GM21390 (cell line): ENCODE measurements at regions not wholly inside any gene's neighbourhood (a gene's known extent, or its start where the extent isn't known, plus 50 kb on each side); places are given as distances from the start of the nearest gene placed in this dataset.
"Not testable (repeated sequence)": the region's sequence is repeated elsewhere in the genome, so short reads cannot be mapped to it uniquely, and the experiment has no call there.

Experiments used
- ATAC-seq: cut with Tn5 transposase; IDR thresholded peaks from one replicate; pipeline ENCODE4 v1.9.1; 2021; ENCODE audit not compliant: unreplicated experiment

DNA sequence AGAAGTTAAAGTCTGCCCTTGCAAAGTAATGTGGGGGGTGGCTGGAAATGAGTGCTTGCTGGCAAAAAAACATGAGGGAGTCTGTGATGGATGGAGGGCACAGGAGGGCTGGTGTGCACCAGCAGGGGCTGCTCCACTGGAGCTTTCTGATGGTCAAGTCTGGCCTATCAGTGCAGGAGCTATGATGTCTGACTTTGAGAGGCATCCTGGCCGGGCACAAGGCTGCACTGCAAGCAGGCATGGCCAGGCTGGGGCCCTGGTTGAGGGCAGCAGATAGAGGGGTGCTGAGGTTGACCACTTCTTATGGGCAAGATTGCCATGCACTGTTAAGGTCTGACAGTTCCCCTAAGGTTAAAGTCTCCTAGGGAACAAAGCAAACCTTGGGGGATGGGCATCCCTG lies 1140.2 kb downstream of the FAM133A start:
- ATAC-seq: no peak

DNA sequence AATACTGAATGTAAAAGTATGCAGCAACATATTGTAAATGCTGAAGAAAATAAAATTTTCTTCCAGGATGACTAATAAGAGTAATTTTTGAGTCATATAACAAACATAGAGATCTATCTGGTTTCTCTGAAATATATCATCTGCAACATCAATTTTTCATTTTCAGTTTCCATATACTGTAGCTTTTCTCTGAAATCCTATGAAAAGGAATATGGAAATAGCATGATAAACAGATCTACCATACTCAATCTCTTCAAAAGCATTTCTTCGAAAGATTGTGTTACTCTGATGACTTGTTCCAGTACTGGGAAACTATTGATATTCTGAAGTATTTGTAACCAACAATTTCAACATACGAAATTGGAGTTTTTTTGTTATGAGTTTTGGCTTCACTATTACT lies 1156.7 kb downstream of the FAM133A start:
- peak; percentile 69 for ATAC-seq

DNA sequence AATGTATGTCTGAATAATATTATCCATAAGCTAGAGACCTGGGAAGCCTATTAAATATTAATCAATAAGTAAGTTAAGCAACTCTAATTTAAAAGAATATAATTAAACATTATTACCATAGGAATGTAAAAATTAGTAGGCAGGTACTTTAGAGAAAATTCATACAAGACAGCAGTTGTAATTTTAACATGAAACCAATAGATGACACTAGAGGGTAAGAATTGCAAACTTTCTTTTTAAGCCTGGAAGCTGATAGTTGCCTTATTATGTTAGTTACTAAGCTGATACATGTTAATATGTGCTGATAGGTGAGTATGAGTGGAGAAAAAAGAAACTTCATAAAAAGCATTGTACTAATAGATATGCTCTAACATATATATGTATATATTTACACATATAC lies 1157.4 kb downstream of the FAM133A start:
- no peak for ATAC-seq

DNA sequence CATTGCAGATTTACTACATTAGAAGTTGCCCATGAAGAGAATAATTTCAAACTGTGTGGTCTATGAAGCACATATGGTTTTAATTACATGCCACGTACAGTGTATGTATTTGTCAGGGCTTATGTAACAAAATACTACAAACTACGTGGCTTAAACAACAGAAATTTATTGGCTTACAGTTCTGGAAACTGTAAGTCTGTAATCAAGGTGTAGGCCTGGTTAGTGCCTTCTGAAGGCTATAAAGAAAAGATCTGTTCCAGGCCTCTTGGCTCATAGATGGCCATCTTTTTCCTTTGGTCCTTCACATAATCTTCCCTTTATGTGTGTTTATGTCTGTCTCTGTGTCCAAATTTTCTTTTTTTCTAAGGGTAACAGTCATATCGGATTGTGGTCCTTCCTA lies 1160.2 kb downstream of the FAM133A start:
- ATAC-seq: no peak

DNA sequence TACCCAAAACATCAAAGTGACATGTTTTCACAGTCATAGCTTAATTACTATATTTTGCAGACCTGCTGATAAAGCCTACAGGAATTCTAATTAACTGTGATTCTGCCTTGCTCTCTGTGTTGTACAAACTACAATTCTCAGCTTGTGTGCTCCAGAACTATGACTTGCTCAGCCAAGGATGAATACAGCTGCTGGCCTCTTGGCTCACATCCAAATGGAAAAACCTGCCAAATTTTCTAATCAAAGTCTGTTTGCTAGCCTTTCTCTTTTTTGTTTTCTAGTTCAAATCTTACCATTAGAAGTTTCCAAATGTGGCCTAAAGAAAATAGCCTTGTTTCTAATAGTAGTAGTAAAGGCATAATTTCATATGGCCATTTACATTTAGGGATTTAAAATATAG lies 1176.8 kb downstream of the FAM133A start:
- no peak for ATAC-seq

DNA sequence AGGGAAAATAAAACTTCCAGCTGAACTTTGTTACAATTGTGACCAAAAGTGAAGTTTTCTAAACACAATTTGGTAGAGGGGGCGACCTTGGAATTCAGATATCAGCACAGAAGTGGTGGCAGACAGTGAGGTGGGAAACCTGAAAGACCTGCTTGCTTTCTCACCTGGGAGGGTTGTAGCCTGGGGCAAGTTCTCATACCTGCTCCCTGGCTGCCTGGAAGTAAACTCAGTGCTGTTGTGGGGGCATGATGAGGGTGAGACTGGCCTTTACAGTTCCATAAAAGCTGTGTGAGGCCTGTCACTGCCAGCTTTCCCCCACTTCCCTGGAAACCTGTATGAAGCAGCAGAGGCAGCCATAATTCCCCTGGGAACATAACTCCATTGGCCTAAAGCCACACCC lies 1180.2 kb downstream of the FAM133A start:
- no peak for ATAC-seq

DNA sequence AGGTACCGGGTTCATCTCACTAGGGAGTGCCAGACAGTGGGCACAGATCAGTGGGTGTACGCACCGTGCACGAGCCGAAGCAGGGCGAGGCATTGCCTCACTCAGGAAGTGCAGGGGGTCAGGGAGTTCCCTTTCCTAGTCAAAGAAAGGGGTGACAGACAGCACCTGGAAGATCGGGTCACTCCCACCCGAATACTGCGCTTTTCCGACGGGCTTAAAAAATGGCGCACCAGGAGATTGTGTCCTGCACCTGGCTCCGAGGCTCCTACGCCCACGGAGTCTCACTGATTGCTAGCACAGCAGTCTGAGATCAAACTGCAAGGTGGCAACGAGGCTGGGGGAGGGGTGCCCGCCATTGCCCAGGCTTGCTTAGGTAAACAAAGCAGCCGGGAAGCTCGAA lies 1188.5 kb downstream of the FAM133A start:
- ATAC-seq: not testable (repeated sequence)

DNA sequence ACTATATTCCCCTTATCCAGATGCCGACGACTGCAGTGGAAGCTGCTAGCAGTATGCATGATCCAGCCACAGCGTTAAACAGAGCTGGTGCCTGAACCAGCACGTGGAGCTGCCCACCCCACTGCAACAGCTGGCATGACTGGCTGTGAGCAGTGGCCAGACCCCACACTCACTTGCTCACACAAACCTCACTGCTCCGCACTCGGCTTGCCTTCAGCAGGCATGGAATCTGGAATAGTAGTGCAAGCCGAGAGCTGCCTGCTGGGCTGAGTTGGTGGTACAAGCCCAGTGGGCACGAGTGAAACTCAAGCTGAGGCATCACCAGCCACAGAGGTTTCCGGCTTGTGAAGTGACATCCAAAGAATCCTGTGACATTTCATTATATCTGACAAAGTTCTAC lies 1197.6 kb downstream of the FAM133A start:
- no peak for ATAC-seq

DNA sequence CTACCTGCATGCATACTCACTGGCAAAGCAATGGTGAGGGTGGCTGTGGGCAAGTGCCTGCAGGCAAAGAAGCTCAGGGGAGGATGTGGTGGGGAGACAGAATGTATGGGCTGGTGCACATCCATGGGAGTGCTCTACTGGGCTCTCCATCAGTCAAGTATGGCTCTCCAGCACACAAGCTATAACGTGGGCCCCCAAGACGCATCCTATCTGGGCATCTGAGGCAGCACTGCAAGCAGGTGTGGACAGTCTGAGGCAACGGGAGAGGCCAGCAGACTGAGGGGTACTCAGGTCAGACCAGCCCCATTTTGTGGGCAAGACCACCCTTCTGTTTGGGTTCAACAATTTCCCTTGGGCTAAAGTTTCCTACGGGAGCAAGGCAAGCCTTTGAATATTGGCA lies 1227.8 kb downstream of the FAM133A start:
- ATAC-seq: no peak

DNA sequence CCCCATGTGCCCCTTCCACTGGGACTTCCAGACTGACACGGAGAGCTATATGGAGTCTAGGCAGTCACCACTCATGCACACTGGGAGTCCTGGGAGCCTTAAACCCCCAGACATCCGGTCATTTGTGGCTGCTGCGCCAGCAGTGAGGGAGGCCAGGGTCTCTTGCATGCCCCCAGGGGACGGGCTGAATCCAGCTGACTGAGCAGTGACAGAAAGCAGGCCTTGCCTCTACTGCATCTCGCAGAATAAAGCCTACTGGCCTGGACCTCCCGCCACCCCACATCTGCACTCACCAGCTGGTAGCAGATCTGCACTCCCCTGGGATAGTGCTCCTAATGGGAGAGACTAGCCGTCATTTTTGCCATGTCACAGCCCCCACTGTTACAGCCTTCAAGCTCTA lies 1234.2 kb downstream of the FAM133A start:
- no peak for ATAC-seq

DNA sequence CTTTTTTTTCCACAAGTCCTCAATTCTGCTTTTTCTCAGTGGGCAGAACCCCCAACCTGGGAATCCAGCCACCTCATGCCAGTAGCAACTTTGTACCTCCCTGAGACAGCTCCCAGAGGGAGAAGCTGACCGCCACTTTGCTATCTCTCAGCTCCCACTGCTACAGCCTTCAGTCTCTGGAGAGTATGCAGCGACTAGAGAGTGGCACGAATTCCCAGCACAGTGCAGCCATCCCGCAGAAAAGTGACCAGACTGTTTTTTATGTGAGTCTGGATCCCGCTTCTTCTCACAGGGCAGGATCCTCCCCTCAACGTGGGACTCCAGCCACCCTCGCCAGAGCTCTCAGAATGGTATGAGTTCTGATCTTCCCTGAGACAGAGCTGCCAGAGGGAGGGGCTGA lies 1234.6 kb downstream of the FAM133A start:
- ATAC-seq: no peak

DNA sequence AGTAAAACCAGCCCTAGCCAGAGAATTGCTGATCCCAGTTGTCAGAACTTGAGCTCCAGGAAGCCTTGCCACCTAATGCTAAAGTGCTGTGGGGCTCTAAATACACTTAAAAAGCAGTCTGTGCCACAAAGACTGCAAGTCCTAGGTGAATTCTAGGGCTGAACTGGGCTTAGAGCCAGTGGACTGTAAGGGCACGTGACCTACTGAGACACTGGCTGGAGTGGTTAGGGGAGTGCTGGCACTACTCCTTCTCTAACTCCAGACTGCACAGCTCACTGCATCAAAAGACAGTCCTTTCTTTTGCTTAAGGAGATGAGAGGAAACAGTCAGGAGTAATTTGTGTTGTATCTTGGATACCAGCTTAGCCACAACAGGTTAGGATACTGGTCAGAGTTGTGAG lies 1240.2 kb downstream of the FAM133A start:
- no peak for ATAC-seq

DNA sequence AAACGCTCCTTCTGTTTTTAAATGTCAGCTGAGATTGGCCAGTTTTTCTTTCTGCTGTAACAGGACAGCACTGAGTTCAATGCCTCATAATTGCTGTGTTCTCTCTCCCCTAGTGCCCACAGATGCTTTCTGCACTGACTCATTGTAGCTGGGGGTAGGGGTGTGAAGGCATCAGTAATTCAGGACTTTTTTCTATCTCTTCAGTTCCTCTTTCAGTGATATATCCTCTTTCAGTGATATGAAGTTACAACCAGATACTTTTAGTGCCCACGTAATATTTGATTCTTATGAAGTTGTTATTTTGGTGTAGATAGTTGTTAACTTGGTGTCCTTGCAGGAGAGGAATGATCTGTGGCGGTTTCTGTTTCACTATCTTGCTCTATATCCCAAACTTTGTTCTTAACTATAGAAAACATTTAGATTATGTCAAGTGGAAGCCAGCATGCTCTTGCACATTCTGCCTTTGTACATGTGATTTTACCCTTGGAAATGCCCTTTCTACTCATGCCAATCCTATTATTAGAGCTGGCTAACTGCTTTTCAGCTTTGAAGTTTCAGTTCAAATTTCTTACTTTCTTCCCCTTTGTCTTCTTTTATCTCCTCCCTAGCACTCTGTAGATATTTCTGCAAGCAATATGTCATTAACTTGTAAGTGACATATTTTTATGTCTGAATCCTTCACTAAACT lies 1258.4 kb downstream of the FAM133A start:
- peak; percentile 86 for ATAC-seq

DNA sequence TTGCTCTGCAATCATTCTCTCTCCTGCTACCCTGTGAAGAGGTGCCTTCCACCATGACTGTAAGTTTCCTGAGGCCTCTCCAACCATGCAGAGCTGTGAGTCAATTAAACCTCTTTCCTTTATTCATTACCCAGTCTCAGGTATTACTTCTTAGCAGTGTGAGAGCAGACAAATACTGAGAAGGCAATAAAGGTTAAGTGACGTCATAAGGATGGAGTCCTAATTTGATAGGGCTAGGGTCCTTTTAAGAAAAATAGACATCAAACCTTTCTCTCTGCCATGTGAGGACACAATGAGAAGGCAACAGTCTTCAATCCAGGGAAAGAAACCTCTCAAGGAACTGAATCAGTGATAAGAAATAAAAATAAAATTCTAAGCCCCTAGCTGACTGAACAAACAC lies 1262.7 kb downstream of the FAM133A start:
- no peak for ATAC-seq

DNA sequence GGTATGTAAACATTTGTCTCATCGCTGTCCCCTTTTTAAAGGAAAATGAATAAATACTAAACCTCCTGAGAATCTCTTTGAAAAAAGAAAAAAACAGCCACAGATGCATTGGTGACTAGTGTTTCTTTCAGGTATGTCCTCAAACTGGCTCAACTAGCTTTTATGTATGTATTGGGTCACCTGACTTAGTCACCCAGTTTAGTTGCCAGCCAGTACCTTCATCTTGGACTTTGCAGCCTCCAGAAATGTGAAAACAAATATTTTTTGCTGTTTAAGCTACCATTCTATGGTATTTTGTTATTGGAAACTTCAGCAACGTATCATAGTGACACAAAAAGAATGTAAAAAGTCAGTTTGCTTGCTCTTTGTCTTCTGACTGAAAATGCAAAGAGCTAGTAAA lies 1263.5 kb downstream of the FAM133A start:
- ATAC-seq: no peak

DNA sequence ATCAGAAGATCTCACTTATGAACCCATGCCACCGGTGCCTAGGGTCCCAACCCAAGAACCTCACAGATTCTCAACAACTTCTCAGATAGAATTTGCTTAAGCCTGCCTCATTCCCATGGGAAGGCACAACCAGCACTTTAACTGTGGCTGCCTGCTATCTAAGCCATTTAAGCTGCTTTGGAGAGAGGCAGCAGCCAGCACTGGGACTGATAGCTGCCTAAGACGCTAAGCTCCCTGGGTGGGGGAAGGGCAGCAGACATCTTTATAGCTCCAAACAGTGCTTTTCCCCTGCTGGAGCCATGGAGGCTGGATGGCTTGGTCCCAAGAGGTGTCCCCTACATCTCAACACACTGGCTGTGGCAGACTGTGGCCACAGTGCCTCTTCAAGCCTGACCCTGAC lies 1268.6 kb downstream of the FAM133A start:
- ATAC-seq: no peak

DNA sequence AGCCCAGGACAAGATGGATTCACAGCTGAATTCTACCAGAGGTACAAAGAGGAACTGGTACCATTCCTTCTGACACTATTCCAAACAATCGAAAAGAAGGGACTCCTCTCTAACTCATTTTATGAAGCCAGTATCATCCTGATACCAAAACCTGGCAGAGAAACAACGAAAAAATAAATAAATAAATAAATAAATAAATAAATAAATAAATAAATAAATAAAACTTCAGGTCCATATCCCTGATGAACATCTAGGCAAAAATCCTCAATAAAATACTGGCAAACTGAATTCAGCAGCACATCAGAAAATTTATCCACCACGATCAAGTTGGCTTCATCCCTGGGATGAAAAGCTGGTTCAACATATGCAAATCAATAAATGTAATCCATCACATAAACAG lies 1272.1 kb downstream of the FAM133A start:
- not testable (repeated sequence) for ATAC-seq

DNA sequence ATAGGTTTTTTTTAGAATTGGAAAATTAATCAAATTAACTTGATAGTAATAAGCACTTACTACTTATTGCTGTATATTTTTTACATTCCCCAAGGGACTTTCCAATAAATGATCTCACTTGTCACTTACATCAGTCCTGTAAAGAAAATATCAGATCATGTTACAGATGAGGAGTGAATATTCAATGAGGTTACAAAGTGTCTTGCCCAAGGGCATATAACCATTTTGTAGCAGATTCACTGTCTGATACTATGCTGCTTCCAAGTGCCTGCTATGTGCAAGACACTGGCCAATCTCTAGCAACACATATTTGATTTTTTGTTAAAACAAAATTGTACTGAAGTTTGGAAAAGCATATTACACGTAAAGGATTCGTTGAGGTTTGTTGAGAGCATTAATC lies 1287.7 kb downstream of the FAM133A start:
- ATAC-seq: no peak

DNA sequence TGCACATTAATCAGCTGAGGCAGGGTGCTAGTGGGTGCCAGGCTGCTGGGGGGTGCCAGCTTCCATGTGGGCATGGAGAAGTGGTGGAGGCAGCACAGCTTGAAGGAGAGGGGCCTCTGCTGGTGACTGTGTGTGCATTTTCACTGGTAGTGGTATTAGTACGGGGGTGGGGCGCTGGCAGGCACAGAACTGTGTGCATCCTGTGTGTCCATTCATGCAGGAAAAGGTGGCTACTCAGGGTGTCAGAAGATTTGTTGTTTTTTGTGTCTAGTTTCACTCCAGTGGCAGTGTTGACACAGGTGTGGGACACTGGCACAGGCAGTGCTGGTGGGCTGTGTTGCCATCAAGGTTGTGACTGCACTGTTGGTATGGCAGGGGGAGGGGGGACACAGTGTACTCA lies 1303.6 kb downstream of the FAM133A start:
- ATAC-seq: no peak

DNA sequence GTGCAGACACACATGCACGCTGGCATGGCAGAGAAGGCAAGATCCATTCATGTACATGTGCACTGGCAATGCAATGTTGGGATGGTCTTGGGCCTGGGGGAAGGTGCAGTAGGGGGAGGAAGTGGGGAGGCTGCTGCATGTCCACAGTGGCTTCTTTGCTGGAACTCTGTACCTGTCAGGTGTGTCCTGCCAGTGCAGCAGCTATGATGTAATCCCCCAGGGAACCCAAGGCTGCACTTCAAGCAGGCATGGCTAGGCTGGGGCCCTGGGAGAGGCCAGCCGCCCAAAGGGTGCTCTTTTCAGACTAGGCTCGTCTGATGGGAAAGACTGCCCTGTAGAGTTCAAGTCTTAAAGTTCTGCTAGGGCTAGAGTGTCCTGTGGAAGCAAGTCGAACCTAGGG lies 1304.0 kb downstream of the FAM133A start:
- ATAC-seq: no peak
